HCT116 (cell line): ENCODE measurements at regions not wholly inside any gene's neighbourhood (a gene's known extent, or its start where the extent isn't known, plus 50 kb on each side); places are given as distances from the start of the nearest gene placed in this dataset.

Experiments
- ATAC-seq: fragments of 200-7000 bp; cut with Tn5 transposase; 2 replicates; pipeline ENCODE4 v1.9.1; 2020; ENCODE audit warnings: mild to moderate bottlenecking, moderate library complexity
- BruUV-seq: library from RNA; stranded (reverse); fragments of 400-500 nt; replicated peaks from 2 replicates; lab custom pipeline; 2021; lab: Mats Ljungman, UMichigan
- CTCF ChIA-PET: fragments of 300-600 bp; sonication (Branson Sonifier 250); formaldehyde crosslinking; loops from one replicate; lab custom pipeline; 2021; ENCODE audit warnings: antibody characterized with exemption; lab: Charles Lee
- POLR2A ChIA-PET: fragments of 300-600, 350-600 bp; sonication (Branson Sonifier 250); formaldehyde crosslinking; loops from one replicate; lab custom pipeline; 2021; ENCODE audit warnings: antibody characterized with exemption; lab: Charles Lee
- RAD21 ChIA-PET, 2 experiments: fragments of 300-600 bp; sonication (Branson Sonifier 250); formaldehyde crosslinking; loops; one replicate each; lab custom pipeline; 2023; ENCODE audit warnings: low total read pairs in 2 of 2; ENCODE audit not compliant: uncharacterized antibody in 2 of 2, unreplicated experiment in 2 of 2, low non-redundant PET in 1 of 2; lab: Charles Lee
- DNase-seq: peaks from one replicate; pipeline ENCODE4 v3.0.0-alpha.2; 2010; ENCODE audit warnings: low read depth, low spot score
- H2AFZ ChIP-seq: fragments of 200-600 bp; shearing (Covaris generic), sonication (generic); 2 replicates; pipeline ENCODE4 v1.6.1; 2017; ENCODE audit warnings: low read depth, mixed run types, mixed read lengths, antibody characterized with exemption, low read length; ENCODE audit not compliant: poor library complexity, severe bottlenecking
- H3K27ac ChIP-seq: 2 replicates; pipeline ENCODE4 v1.5.1; 2012; ENCODE audit warnings: low read depth, low read length
- H3K27me3 ChIP-seq: fragments of 200-600 bp; sonication (generic); 2 replicates; pipeline ENCODE4 v1.6.1; 2016; ENCODE audit warnings: mixed run types, low read length, mixed read lengths; ENCODE audit not compliant: insufficient read depth
- H3K36me3 ChIP-seq, 2 experiments: fragments of 200-500 bp in 1 of 2; fragments of 200-600 bp in 1 of 2; sonication (Bioruptor generic) in 1 of 2; sonication (generic) in 1 of 2; 2 replicates each; pipeline versions ENCODE4 v1.5.1 to v1.6.1; 2014 to 2016; ENCODE audit warnings: low read length in 2 of 2, inconsistent platforms in 1 of 2, mixed read lengths in 1 of 2, mixed run types in 1 of 2; ENCODE audit not compliant: insufficient read depth in 2 of 2, control insufficient read depth in 1 of 2
- H3K4me1 ChIP-seq, 2 experiments: fragments of 200-600 bp in 1 of 2; sonication (generic) in 1 of 2; 2 replicates each; pipeline versions ENCODE4 v1.5.1 to v1.6.1; 2012 to 2017; ENCODE audit warnings: low read length in 2 of 2, inconsistent platforms in 1 of 2, mild to moderate bottlenecking in 1 of 2, mixed read lengths in 1 of 2, mixed run types in 1 of 2, moderate library complexity in 1 of 2; ENCODE audit not compliant: insufficient read depth in 2 of 2, control insufficient read depth in 1 of 2
- H3K4me2 ChIP-seq: fragments of 200-600 bp; sonication (generic); 2 replicates; pipeline ENCODE4 v1.6.1; 2017; ENCODE audit warnings: mixed run types, low read length, mixed read lengths
- H3K4me3 ChIP-seq, 2 experiments: fragments of 200-600 bp in 1 of 2; sonication (generic) in 1 of 2; replicated peaks in 1 of 2; 2 replicates each; pipeline ENCODE4 v1.5.1; 2011 to 2016; ENCODE audit warnings: low read length in 2 of 2, control low read depth in 1 of 2, low read depth in 1 of 2, mild to moderate bottlenecking in 1 of 2, mixed read lengths in 1 of 2, mixed run types in 1 of 2
- H3K79me2 ChIP-seq: fragments of 200-600 bp; sonication (generic); 2 replicates; pipeline ENCODE4 v1.6.1; 2017; ENCODE audit warnings: mild to moderate bottlenecking, mixed run types, low read length, moderate library complexity, mixed read lengths; ENCODE audit not compliant: insufficient read depth
- H3K9ac ChIP-seq: fragments of 200-600 bp; sonication (generic); 2 replicates; pipeline ENCODE4 v1.6.1; 2016; ENCODE audit warnings: low read length, mixed read lengths
- H3K9me2 ChIP-seq: fragments of 200-600 bp; sonication (generic), shearing (Covaris generic); 2 replicates; pipeline ENCODE4 v1.6.1; 2017; ENCODE audit warnings: mixed run types, mild to moderate bottlenecking, moderate library complexity; ENCODE audit not compliant: insufficient read depth
- H3K9me3 ChIP-seq, 2 experiments: fragments of 200-500 bp in 1 of 2; fragments of 200-600 bp in 1 of 2; sonication (Bioruptor generic) in 1 of 2; sonication (generic) in 1 of 2; 2 replicates each; pipeline ENCODE4 v1.6.1; 2014 to 2017; ENCODE audit warnings: low read length in 2 of 2, mixed read lengths in 2 of 2, inconsistent platforms in 1 of 2, low read depth in 1 of 2, mild to moderate bottlenecking in 1 of 2, mixed run types in 1 of 2, moderate library complexity in 1 of 2; ENCODE audit not compliant: control insufficient read depth in 1 of 2, insufficient read depth in 1 of 2
- H4K20me1 ChIP-seq: fragments of 200-600 bp; sonication (generic), shearing (Covaris generic); 2 replicates; pipeline ENCODE4 v1.6.1; 2017; ENCODE audit warnings: mixed run types, mild to moderate bottlenecking, moderate library complexity; ENCODE audit not compliant: insufficient read depth
- CBX3 ChIP-seq: IDR thresholded peaks from 2 replicates; pipeline ENCODE4 v1.6.1; 2012; ENCODE audit warnings: low read depth
- CEBPB ChIP-seq: IDR thresholded peaks from 2 replicates; pipeline ENCODE4 v1.6.1; 2012; ENCODE audit warnings: low read depth
- EZH2 ChIP-seq: fragments of 200-600 bp; sonication (generic); IDR thresholded peaks from 2 replicates; pipeline ENCODE4 v1.6.1; 2017; ENCODE audit warnings: antibody characterized with exemption, mixed run types
- FOSL1 ChIP-seq: IDR thresholded peaks from 2 replicates; pipeline ENCODE4 v1.6.1; 2012; ENCODE audit warnings: low read depth
- POLR2A ChIP-seq: IDR thresholded peaks from 2 replicates; pipeline ENCODE4 v1.7.0; 2011; ENCODE audit warnings: borderline replicate concordance; ENCODE audit not compliant: insufficient read depth, insufficient read length; ENCODE audit errors: extremely low read depth
- RAD21 ChIP-seq: IDR thresholded peaks from 2 replicates; pipeline ENCODE4 v1.6.1; 2012; ENCODE audit warnings: low read depth, mild to moderate bottlenecking
- SIN3A ChIP-seq: IDR thresholded peaks from 2 replicates; pipeline ENCODE4 v1.6.1; 2012; ENCODE audit warnings: low read depth
- TCF7L2 ChIP-seq: IDR thresholded peaks from 2 replicates; pipeline ENCODE4 v1.7.0; 2011; ENCODE audit warnings: borderline replicate concordance, inconsistent platforms; ENCODE audit not compliant: insufficient read depth, insufficient read length; ENCODE audit errors: extremely low read depth
- intact Hi-C: fragments of 100-400 bp; cut with micrococcal nuclease; formaldehyde crosslinking; loops from 2 replicates; pipeline ENCODE4 v1.10.0; 2022
- TF ChIP-seq, protein P1 (sequence below): IDR thresholded peaks from 2 replicates; pipeline ENCODE4 v1.6.1; 2012; ENCODE audit warnings: low read depth
- TF ChIP-seq, protein P2 (sequence below): IDR thresholded peaks from 2 replicates; pipeline ENCODE4 v1.6.1; 2011; ENCODE audit warnings: mild to moderate bottlenecking, low read length, moderate library complexity; ENCODE audit not compliant: insufficient replicate concordance; ENCODE audit errors: extremely low read depth
- TF ChIP-seq, protein P3 (sequence below), 3 experiments: fragments of 200-600 bp in 1 of 3; sonication (generic) in 1 of 3; IDR thresholded peaks in 2 of 3; conservative IDR thresholded peaks in 1 of 3; 2 replicates each; pipeline ENCODE4 v1.5.1; 2012 to 2017; ENCODE audit warnings: low read depth in 2 of 3, low read length in 2 of 3, antibody characterized with exemption in 1 of 3, borderline replicate concordance in 1 of 3, control low read depth in 1 of 3, mild to moderate bottlenecking in 1 of 3, mixed read lengths in 1 of 3, mixed run types in 1 of 3, moderate library complexity in 1 of 3; ENCODE audit not compliant: insufficient read depth in 1 of 3

DNA sequence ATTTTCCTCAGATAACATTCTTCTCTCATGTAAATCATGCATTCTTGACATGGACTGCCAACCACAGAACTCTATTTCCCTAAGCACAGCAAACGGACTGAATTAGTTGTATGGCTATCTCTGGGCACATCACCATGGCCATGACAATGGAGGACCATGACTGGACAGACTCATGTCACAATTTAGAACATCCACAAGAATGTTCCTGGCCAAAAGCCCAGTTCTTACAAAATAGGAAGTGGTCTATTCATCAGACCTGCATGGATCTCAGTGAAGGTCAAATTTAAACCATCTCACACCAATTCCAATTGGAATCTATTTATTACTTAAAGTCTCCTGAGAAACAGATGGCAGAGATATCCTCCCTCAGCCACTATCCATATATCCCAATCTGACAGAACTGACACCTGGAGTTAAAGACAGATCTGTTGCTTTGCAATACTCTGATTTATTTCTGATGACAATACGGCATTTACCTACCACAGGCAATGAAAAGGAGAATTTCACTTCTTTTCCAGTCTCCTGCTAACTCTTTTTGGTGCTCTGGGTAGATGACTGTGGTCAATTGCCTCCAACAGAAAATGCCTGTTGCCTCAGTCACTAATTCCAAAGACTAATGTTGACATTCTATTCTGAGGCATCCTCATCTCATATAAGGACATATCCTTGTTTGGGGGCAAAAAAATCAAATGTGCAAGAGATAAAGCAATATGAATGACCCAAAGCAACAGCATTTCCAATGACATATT is 254.8 kb downstream of the HTR7 start:
- Histone ChIP-seq H3K9me2 (no peaks in the 10 kb centered on the region), H3K4me3 (no peak overlapping the region), H3K9ac (no peak overlapping the region), H4K20me1 (no peaks in the 10 kb centered on the region), H3K27ac (no peak overlapping the region), H3K4me1 (peaks cover 0 to 5% of the 10 kb centered on the region in 2 experiments; a peak in 1 of 4 replicates), H3K4me2 (no peak overlapping the region), H3K9me3 (peaks cover 0 to 10% of the 10 kb centered on the region in 2 experiments; a peak in 1 of 4 replicates), H3K27me3 (no peaks in the 10 kb centered on the region), H3K79me2 (no peaks in the 10 kb centered on the region), H3K36me3 (no peaks in the 10 kb centered on the region), H2AFZ (no peak overlapping the region)
- intact Hi-C loops = no loop called here
- TF ChIP-seq SIN3A = no peak
- CTCF ChIA-PET = no interaction called here
- no peak for DNase-seq
- RAD21 ChIA-PET = no interaction called here
- no peak for ATAC-seq
- POLR2A ChIA-PET = no interaction called here
- BruUV-seq = no TSS peak

DNA sequence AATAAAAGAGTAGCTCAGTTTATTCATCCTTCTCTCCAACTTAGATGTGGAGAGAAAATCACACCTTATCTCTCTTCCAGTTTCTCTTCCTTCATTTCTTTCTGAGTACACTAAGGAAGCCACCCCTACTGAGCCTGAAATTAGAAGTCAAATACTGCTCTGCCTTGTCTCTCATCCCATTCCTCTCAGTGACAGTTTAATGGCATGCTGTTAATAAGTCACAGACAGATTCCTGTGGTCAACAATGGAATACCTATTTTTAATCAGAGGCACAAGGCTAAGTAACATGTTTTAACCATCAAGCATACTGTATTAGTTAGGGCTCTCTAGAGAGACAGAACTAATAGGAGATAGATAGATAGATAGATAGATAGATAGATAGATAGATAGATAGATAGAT is 253.2 kb downstream of the HTR7 start:
- DNase-seq (no peak), ATAC-seq (no peak)
- H3K9me3 ChIP-seq = peaks cover 0 to 10% of the 10 kb centered on the region in 2 experiments; a peak in 1 of 4 replicates
- ChIA-PET CTCF (no interaction called here), RAD21 (no interaction called here), POLR2A (no interaction called here)
- H3K36me3 ChIP-seq = no peaks in the 10 kb centered on the region
- H3K9ac ChIP-seq = no peak overlapping the region
- H3K4me3 ChIP-seq = no peak overlapping the region
- peaks cover 0 to 5% of the 10 kb centered on the region in 2 experiments; a peak in 1 of 4 replicates for H3K4me1 ChIP-seq
- intact Hi-C loops = no loop called here
- H3K27me3 ChIP-seq = no peaks in the 10 kb centered on the region
- no peaks in the 10 kb centered on the region for H3K9me2 ChIP-seq
- no peaks in the 10 kb centered on the region for H3K79me2 ChIP-seq
- H4K20me1 ChIP-seq = no peaks in the 10 kb centered on the region
- H3K27ac ChIP-seq = no peak overlapping the region
- H3K4me2 ChIP-seq = no peak overlapping the region
- no TSS peak for BruUV-seq
- TF ChIP-seq FOSL1 = no peak
- TF ChIP-seq CBX3 = no peak
- no peak for TF ChIP-seq RAD21
- no peak for TF ChIP-seq SIN3A
- TF ChIP-seq, protein P1, sequence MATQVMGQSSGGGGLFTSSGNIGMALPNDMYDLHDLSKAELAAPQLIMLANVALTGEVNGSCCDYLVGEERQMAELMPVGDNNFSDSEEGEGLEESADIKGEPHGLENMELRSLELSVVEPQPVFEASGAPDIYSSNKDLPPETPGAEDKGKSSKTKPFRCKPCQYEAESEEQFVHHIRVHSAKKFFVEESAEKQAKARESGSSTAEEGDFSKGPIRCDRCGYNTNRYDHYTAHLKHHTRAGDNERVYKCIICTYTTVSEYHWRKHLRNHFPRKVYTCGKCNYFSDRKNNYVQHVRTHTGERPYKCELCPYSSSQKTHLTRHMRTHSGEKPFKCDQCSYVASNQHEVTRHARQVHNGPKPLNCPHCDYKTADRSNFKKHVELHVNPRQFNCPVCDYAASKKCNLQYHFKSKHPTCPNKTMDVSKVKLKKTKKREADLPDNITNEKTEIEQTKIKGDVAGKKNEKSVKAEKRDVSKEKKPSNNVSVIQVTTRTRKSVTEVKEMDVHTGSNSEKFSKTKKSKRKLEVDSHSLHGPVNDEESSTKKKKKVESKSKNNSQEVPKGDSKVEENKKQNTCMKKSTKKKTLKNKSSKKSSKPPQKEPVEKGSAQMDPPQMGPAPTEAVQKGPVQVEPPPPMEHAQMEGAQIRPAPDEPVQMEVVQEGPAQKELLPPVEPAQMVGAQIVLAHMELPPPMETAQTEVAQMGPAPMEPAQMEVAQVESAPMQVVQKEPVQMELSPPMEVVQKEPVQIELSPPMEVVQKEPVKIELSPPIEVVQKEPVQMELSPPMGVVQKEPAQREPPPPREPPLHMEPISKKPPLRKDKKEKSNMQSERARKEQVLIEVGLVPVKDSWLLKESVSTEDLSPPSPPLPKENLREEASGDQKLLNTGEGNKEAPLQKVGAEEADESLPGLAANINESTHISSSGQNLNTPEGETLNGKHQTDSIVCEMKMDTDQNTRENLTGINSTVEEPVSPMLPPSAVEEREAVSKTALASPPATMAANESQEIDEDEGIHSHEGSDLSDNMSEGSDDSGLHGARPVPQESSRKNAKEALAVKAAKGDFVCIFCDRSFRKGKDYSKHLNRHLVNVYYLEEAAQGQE = no peak
- no peak for TF ChIP-seq POLR2A
- TF ChIP-seq EZH2 = no peak
- TF ChIP-seq, protein P2, sequence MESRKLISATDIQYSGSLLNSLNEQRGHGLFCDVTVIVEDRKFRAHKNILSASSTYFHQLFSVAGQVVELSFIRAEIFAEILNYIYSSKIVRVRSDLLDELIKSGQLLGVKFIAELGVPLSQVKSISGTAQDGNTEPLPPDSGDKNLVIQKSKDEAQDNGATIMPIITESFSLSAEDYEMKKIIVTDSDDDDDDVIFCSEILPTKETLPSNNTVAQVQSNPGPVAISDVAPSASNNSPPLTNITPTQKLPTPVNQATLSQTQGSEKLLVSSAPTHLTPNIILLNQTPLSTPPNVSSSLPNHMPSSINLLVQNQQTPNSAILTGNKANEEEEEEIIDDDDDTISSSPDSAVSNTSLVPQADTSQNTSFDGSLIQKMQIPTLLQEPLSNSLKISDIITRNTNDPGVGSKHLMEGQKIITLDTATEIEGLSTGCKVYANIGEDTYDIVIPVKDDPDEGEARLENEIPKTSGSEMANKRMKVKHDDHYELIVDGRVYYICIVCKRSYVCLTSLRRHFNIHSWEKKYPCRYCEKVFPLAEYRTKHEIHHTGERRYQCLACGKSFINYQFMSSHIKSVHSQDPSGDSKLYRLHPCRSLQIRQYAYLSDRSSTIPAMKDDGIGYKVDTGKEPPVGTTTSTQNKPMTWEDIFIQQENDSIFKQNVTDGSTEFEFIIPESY = no peak
- TF ChIP-seq TCF7L2 = no peak
- TF ChIP-seq CEBPB = no peak
- TF ChIP-seq, protein P3, sequence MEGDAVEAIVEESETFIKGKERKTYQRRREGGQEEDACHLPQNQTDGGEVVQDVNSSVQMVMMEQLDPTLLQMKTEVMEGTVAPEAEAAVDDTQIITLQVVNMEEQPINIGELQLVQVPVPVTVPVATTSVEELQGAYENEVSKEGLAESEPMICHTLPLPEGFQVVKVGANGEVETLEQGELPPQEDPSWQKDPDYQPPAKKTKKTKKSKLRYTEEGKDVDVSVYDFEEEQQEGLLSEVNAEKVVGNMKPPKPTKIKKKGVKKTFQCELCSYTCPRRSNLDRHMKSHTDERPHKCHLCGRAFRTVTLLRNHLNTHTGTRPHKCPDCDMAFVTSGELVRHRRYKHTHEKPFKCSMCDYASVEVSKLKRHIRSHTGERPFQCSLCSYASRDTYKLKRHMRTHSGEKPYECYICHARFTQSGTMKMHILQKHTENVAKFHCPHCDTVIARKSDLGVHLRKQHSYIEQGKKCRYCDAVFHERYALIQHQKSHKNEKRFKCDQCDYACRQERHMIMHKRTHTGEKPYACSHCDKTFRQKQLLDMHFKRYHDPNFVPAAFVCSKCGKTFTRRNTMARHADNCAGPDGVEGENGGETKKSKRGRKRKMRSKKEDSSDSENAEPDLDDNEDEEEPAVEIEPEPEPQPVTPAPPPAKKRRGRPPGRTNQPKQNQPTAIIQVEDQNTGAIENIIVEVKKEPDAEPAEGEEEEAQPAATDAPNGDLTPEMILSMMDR (IDR thresholded peaks at IDR 0.05 in 2 of 3, conservative IDR thresholded peaks at IDR 0.05 in 1 of 3; ENCODE audit: borderline replicate concordance in 1 of 3, insufficient read depth in 1 of 3, low read depth in 2 of 3, low read length in 2 of 3) = no peak
- no peak overlapping the region for H2AFZ ChIP-seq
